GM23248 (cell line): ENCODE measurements at regions not wholly inside any gene's neighbourhood (a gene's known extent, or its start where the extent isn't known, plus 50 kb on each side); places are given as distances from the start of the nearest gene placed in this dataset.
A peak's percentile ranks its signal among the peaks of the same experiment; 100 is the strongest.
"Not testable (repeated sequence)": the region's sequence is repeated elsewhere in the genome, so short reads cannot be mapped to it uniquely, and the experiment has no call there.

Experiments used
- DNase-seq: peaks from one replicate; pipeline ENCODE4 v3.0.0-alpha.2; 2015
- H2AFZ ChIP-seq: fragments of 200-600 bp; sonication (generic); 2 replicates; pipeline ENCODE4 v1.6.1; 2016; ENCODE audit warnings: antibody characterized with exemption
- H3F3A ChIP-seq: fragments of 200-600 bp; sonication (generic); 2 replicates; pipeline ENCODE4 v1.6.1; 2016; ENCODE audit warnings: mild to moderate bottlenecking, antibody characterized with exemption, mixed run types; ENCODE audit not compliant: insufficient read depth
- H3K27ac ChIP-seq: fragments of 200-600 bp; sonication (generic); 2 replicates; pipeline ENCODE4 v1.5.1; 2016; ENCODE audit warnings: mild to moderate bottlenecking
- H3K27me3 ChIP-seq: fragments of 200-600 bp; sonication (generic); replicated peaks from 2 replicates; pipeline ENCODE4 v1.6.1; 2016; ENCODE audit warnings: mild to moderate bottlenecking; ENCODE audit not compliant: insufficient read depth
- H3K36me3 ChIP-seq: fragments of 200-600 bp; sonication (generic); 2 replicates; pipeline ENCODE4 v1.6.1; 2016; ENCODE audit warnings: low read depth, mild to moderate bottlenecking
- H3K4me1 ChIP-seq: fragments of 200-600 bp; sonication (generic); 2 replicates; pipeline ENCODE4 v1.6.1; 2016; ENCODE audit warnings: mild to moderate bottlenecking; ENCODE audit not compliant: insufficient read depth
- H3K4me2 ChIP-seq: fragments of 200-600 bp; sonication (generic); one replicate; pipeline ENCODE4 v1.6.1; 2016; ENCODE audit warnings: mild to moderate bottlenecking; ENCODE audit not compliant: unreplicated experiment
- H3K4me3 ChIP-seq: fragments of 200-600 bp; sonication (generic); 2 replicates; pipeline ENCODE4 v1.5.1; 2016; ENCODE audit warnings: mild to moderate bottlenecking
- H3K79me2 ChIP-seq: fragments of 200-600 bp; sonication (generic); 2 replicates; pipeline ENCODE4 v1.6.1; 2016; ENCODE audit warnings: mild to moderate bottlenecking; ENCODE audit not compliant: insufficient read depth
- H3K9ac ChIP-seq: fragments of 200-600 bp; sonication (generic); 2 replicates; pipeline ENCODE4 v1.6.1; 2016; ENCODE audit warnings: mild to moderate bottlenecking
- H3K9me2 ChIP-seq: fragments of 200-600 bp; sonication (generic); 2 replicates; pipeline ENCODE4 v1.6.1; 2016; ENCODE audit warnings: mixed run types, mild to moderate bottlenecking, moderate library complexity; ENCODE audit not compliant: insufficient read depth
- H3K9me3 ChIP-seq: fragments of 200-600 bp; sonication (generic); one replicate; pipeline ENCODE4 v1.6.1; 2017; ENCODE audit warnings: low read depth
- H4K20me1 ChIP-seq: fragments of 200-600 bp; sonication (generic); 2 replicates; pipeline ENCODE4 v1.6.0; 2016; ENCODE audit not compliant: insufficient read depth
- EZH2 ChIP-seq: fragments of 200-600 bp; sonication (generic); IDR thresholded peaks from 2 replicates; pipeline ENCODE4 v1.6.1; 2018; ENCODE audit warnings: antibody characterized with exemption, mild to moderate bottlenecking; ENCODE audit not compliant: insufficient read depth, poor library complexity, severe bottlenecking
- EZH2phosphoT487 ChIP-seq: fragments of 200-600 bp; sonication (generic); IDR thresholded peaks from 2 replicates; pipeline ENCODE4 v1.6.1; 2018; ENCODE audit warnings: antibody characterized with exemption, moderate library complexity, mild to moderate bottlenecking, low read depth; ENCODE audit not compliant: insufficient read depth
- WGBS, 2 experiments: methylation state at CpG; one replicate each; pipeline ENCODE4 v1.1.6; 2015 to 2017; ENCODE audit warnings: low lambda C conversion rate in 2 of 2, low coverage in 1 of 2; ENCODE audit errors: missing lambda C conversion rate in 2 of 2; 5-methylcytosine and 5-hydroxymethylcytosine counted together
- in situ Hi-C: fragments of 300-500 bp; cut with MboI; formaldehyde crosslinking; loops from 2 replicates; pipeline ENCODE4 v1.15.0; 2020

GRCh38 chr20:52001999-52002666 is 189.4 kb downstream of the ZFP64 start:
- H3F3A ChIP-seq: peaks cover 8% of the 10 kb centered on the region
- H2AFZ ChIP-seq: peak overlapping the region; percentile 38; the same call in 1 of the 2 replicates
- H3K4me1 ChIP-seq: peaks cover 13% of the 10 kb centered on the region
- TF ChIP-seq EZH2phosphoT487: no peak
- no peak for TF ChIP-seq EZH2
- H3K27ac ChIP-seq: no peak overlapping the region
- no peaks in the 10 kb centered on the region for H3K9me3 ChIP-seq
- no peaks in the 10 kb centered on the region for H3K79me2 ChIP-seq
- no peak overlapping the region for H3K4me2 ChIP-seq
- H3K4me3 ChIP-seq: no peak overlapping the region
- in situ Hi-C loops: no loop called here
- no peaks in the 10 kb centered on the region for H3K9me2 ChIP-seq
- no peaks in the 10 kb centered on the region for H3K27me3 ChIP-seq
- DNase-seq: no peak
- H3K36me3 ChIP-seq: no peaks in the 10 kb centered on the region
- WGBS, 2 experiments: 85 to 88% methylated on average over 8 of the region's 8 CpGs
- H3K9ac ChIP-seq: no peak overlapping the region
- no peaks in the 10 kb centered on the region for H4K20me1 ChIP-seq

GRCh38 chr20:51997281-51997936 is 194.2 kb downstream of the ZFP64 start:
- H3K27me3 ChIP-seq, H3K4me1 ChIP-seq, H3K36me3 ChIP-seq, H2AFZ ChIP-seq, H4K20me1 ChIP-seq, H3K4me3 ChIP-seq, H3F3A ChIP-seq, H3K9ac ChIP-seq, H3K9me3 ChIP-seq, H3K27ac ChIP-seq, H3K79me2 ChIP-seq, H3K9me2 ChIP-seq, DNase-seq, H3K4me2 ChIP-seq: not testable (repeated sequence)
- in situ Hi-C loops: loop anchor here (10.0 kb wide), 1 partner anchor 63 kb away; no protein-coding TSS in a partner anchor
- 73 to 77% methylated on average over 4 of the region's 4 CpGs for WGBS, 2 experiments

DNA sequence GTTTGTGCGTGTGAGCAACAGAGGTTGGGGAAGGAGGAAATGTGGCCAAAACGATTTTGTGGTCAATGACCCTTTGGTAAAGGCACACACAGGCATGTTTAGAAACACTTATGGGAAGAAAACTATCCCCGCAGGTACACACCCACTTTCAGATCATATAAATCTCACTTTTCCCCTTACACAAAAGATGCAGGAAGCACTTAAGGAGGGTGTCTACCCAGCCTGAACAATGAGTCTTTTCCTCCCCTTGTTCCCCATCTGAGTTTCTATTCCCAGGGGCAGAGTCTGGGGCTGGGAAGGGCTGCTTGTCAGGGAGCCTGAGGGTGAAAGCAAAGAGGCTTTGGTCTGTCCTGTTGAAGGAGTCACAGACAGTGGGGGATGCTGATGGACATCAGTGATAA is 193.2 kb upstream of the SALL4 start:
- Histone ChIP-seq H3K4me1 (no peaks in the 10 kb centered on the region), H3K4me3 (no peak overlapping the region), H3F3A (no peaks in the 10 kb centered on the region), H3K27ac (no peak overlapping the region), H3K4me2 (no peak overlapping the region), H4K20me1 (no peaks in the 10 kb centered on the region), H3K79me2 (no peaks in the 10 kb centered on the region), H2AFZ (no peak overlapping the region), H3K27me3 (no peaks in the 10 kb centered on the region), H3K36me3 (no peaks in the 10 kb centered on the region), H3K9me3 (no peaks in the 10 kb centered on the region), H3K9me2 (no peaks in the 10 kb centered on the region), H3K9ac (no peak overlapping the region)
- DNase-seq: no peak
- in situ Hi-C loops: loop anchor here (10.0 kb wide), 1 partner anchor 61 kb away; no protein-coding TSS in a partner anchor
- TF ChIP-seq EZH2phosphoT487: no peak
- no peak for TF ChIP-seq EZH2
- 70 to 81% methylated on average over 3 of the region's 3 CpGs for WGBS, 2 experiments

- H4K20me1 ChIP-seq: no peaks in the 10 kb centered on the region
- H3F3A ChIP-seq: no peaks in the 10 kb centered on the region
- 80 to 82% methylated on average over 10 of the region's 10 CpGs for WGBS, 2 experiments
- in situ Hi-C loops: loop anchor here (10.0 kb wide), 1 partner anchor 60 kb away; no protein-coding TSS in a partner anchor
- TF ChIP-seq EZH2phosphoT487 (no peak), EZH2 (no peak)
- DNase-seq: no peak
- no peaks in the 10 kb centered on the region for H3K27me3 ChIP-seq
- H3K4me3 ChIP-seq: no peak overlapping the region
- H3K27ac ChIP-seq: no peak overlapping the region
- no peak overlapping the region for H3K9ac ChIP-seq
- no peak overlapping the region for H2AFZ ChIP-seq
- H3K9me2 ChIP-seq: no peaks in the 10 kb centered on the region
- no peaks in the 10 kb centered on the region for H3K36me3 ChIP-seq
- no peak overlapping the region for H3K4me2 ChIP-seq
- H3K9me3 ChIP-seq: no peaks in the 10 kb centered on the region
- H3K79me2 ChIP-seq: no peaks in the 10 kb centered on the region
- H3K4me1 ChIP-seq: no peaks in the 10 kb centered on the region
Observed at GRCh38 chr20:51994751-51995417, 192.6 kb upstream of the SALL4 start.
